GM23338 (cell line): ENCODE measurements at regions not wholly inside any gene's neighbourhood (a gene's known extent, or its start where the extent isn't known, plus 50 kb on each side); places are given as distances from the start of the nearest gene placed in this dataset.

ENCODE experiments used
- ATAC-seq: fragments of 200-7000 bp; cut with Tn5 transposase; 3 replicates; pipeline ENCODE4 v1.9.1; 2020
- DNase-seq: peaks from one replicate; pipeline ENCODE4 v3.0.0-alpha.2; 2015; ENCODE audit warnings: low spot score
- H2AFZ ChIP-seq: fragments of 200-600 bp; sonication (generic); 2 replicates; pipeline ENCODE4 v1.8.0; 2016; ENCODE audit warnings: antibody characterized with exemption, mild to moderate bottlenecking, moderate library complexity
- H3F3A ChIP-seq: fragments of 200-600 bp; sonication (generic); replicated peaks from 2 replicates; pipeline ENCODE4 v1.8.0; 2017; ENCODE audit warnings: antibody characterized with exemption, mixed run types, low read depth
- H3K27ac ChIP-seq: fragments of 200-600 bp; sonication (generic); 2 replicates; pipeline ENCODE4 v1.6.1; 2016; ENCODE audit warnings: low read depth
- H3K27me3 ChIP-seq: fragments of 200-600 bp; sonication (generic); 2 replicates; pipeline ENCODE4 v1.8.0; 2016; ENCODE audit warnings: mild to moderate bottlenecking, mixed run types, moderate library complexity; ENCODE audit not compliant: insufficient read depth
- H3K36me3 ChIP-seq: fragments of 200-600 bp; sonication (generic); 2 replicates; pipeline ENCODE4 v1.8.0; 2016; ENCODE audit warnings: mild to moderate bottlenecking; ENCODE audit not compliant: insufficient read depth
- H3K4me1 ChIP-seq: fragments of 200-600 bp; sonication (generic); 2 replicates; pipeline ENCODE4 v1.8.0; 2016; ENCODE audit warnings: mild to moderate bottlenecking, moderate library complexity; ENCODE audit not compliant: insufficient read depth
- H3K4me2 ChIP-seq: fragments of 200-600 bp; sonication (generic); 2 replicates; pipeline ENCODE4 v1.7.1; 2017; ENCODE audit warnings: mixed run types
- H3K4me3 ChIP-seq: fragments of 200-600 bp; sonication (generic); 2 replicates; pipeline ENCODE4 v1.6.1; 2016; ENCODE audit warnings: mixed run types
- H3K79me2 ChIP-seq: fragments of 200-600 bp; sonication (generic); replicated peaks from 2 replicates; pipeline ENCODE4 v1.8.0; 2017; ENCODE audit warnings: mild to moderate bottlenecking; ENCODE audit not compliant: insufficient read depth
- H3K9me2 ChIP-seq: fragments of 200-600 bp; sonication (generic); 2 replicates; pipeline ENCODE4 v1.8.0; 2017; ENCODE audit not compliant: insufficient read depth
- H4K20me1 ChIP-seq: fragments of 200-600 bp; sonication (generic); replicated peaks from 2 replicates; pipeline ENCODE4 v1.8.0; 2017; ENCODE audit warnings: mild to moderate bottlenecking; ENCODE audit not compliant: insufficient read depth
- H3K27ac Mint-ChIP-seq: 2 replicates; pipeline ENCODE4 v1.8.0; 2020; ENCODE audit warnings: inconsistent platforms, mild to moderate bottlenecking, moderate library complexity, mixed read lengths
- H3K27me3 Mint-ChIP-seq: 3 replicates; pipeline ENCODE4 v1.8.0; 2022; ENCODE audit warnings: low read depth, mild to moderate bottlenecking, moderate library complexity, mixed read lengths, inconsistent platforms; ENCODE audit not compliant: insufficient read depth, poor library complexity
- H3K36me3 Mint-ChIP-seq: 3 replicates; pipeline ENCODE4 v1.8.0; 2021; ENCODE audit warnings: low read depth, mild to moderate bottlenecking, inconsistent platforms, moderate library complexity, mixed read lengths
- H3K4me1 Mint-ChIP-seq: 3 replicates; pipeline ENCODE4 v1.8.0; 2020; ENCODE audit warnings: mild to moderate bottlenecking, inconsistent platforms, mixed read lengths
- H3K4me3 Mint-ChIP-seq: 3 replicates; pipeline ENCODE4 v1.8.0; 2021; ENCODE audit warnings: moderate library complexity, mild to moderate bottlenecking, inconsistent platforms, mixed read lengths
- H3K9me3 Mint-ChIP-seq: 3 replicates; pipeline ENCODE4 v1.8.0; 2020; ENCODE audit warnings: moderate library complexity, mild to moderate bottlenecking, inconsistent platforms, mixed read lengths
- CREB1 ChIP-seq: fragments of 250-450 bp; sonication (Bioruptor Pico); IDR thresholded peaks from 2 replicates; pipeline ENCODE4 v1.5.0; 2020; ENCODE audit warnings: low read depth, mild to moderate bottlenecking, moderate library complexity
- CTCF ChIP-seq, 2 experiments: fragments of 200-600 bp in 1 of 2; sonication (generic) in 1 of 2; conservative IDR thresholded peaks; 2 replicates each; pipeline versions ENCODE4 v1.5.1 to v1.6.1; 2016 to 2017; ENCODE audit warnings: antibody characterized with exemption in 2 of 2, low read depth in 2 of 2, mild to moderate bottlenecking in 2 of 2, moderate library complexity in 1 of 2
- EZH2 ChIP-seq: fragments of 200-600 bp; sonication (generic); IDR thresholded peaks from one replicate; pipeline ENCODE4 v1.8.0; 2017; ENCODE audit warnings: antibody characterized with exemption, mild to moderate bottlenecking, low read depth; ENCODE audit not compliant: unreplicated experiment
- EZH2phosphoT487 ChIP-seq: fragments of 200-600 bp; sonication (generic); IDR thresholded peaks from one replicate; pipeline ENCODE4 v1.8.1; 2018; ENCODE audit warnings: antibody characterized with exemption; ENCODE audit not compliant: unreplicated experiment
- JUNB ChIP-seq: IDR thresholded peaks from one replicate; pipeline ENCODE4 v1.6.1; 2016; ENCODE audit warnings: antibody characterized with exemption; ENCODE audit not compliant: unreplicated experiment
- NANOG ChIP-seq: IDR thresholded peaks from 2 replicates; pipeline ENCODE4 v1.6.1; 2016; ENCODE audit warnings: antibody characterized with exemption, borderline replicate concordance
- REST ChIP-seq: IDR thresholded peaks from one replicate; pipeline ENCODE4 v1.6.1; 2018; ENCODE audit warnings: antibody characterized with exemption; ENCODE audit not compliant: unreplicated experiment
- ZNF331 ChIP-seq: fragments of 250-450 bp; sonication (Bioruptor Pico); IDR thresholded peaks from 2 replicates; pipeline ENCODE4 v1.5.0; 2020; ENCODE audit warnings: low read depth, mild to moderate bottlenecking, moderate library complexity
- ZNF462 ChIP-seq: fragments of 250-450 bp; sonication (Bioruptor Pico); IDR thresholded peaks from 2 replicates; pipeline ENCODE4 v1.5.0; 2020; ENCODE audit warnings: mild to moderate bottlenecking, moderate library complexity

- no peak overlapping the region for H3K4me3 ChIP-seq
- no peak overlapping the region for H3K4me3 Mint-ChIP-seq
- H3K4me1 ChIP-seq, result no peaks in the 10 kb centered on the region; the same call in 1 of the 2 replicates
- no peaks in the 10 kb centered on the region; the same call in 1 of the 3 replicates for H3K9me3 Mint-ChIP-seq
- H3K36me3 ChIP-seq, result no peaks in the 10 kb centered on the region
- H3K79me2 ChIP-seq, result no peaks in the 10 kb centered on the region
- H3K27me3 Mint-ChIP-seq, result no peaks in the 10 kb centered on the region
- H3K27me3 ChIP-seq, result no peaks in the 10 kb centered on the region
- TF ChIP-seq EZH2 (no peak), CTCF (conservative IDR thresholded peaks at IDR 0.05; ENCODE audit: low read depth in 2 of 2) (no peak), ZNF462 (CRISPR knock-in tag) (no peak), EZH2phosphoT487 (no peak), NANOG (no peak), ZNF331 (CRISPR knock-in tag) (no peak), REST (no peak), CREB1 (CRISPR knock-in tag) (no peak), JUNB (no peak)
- no peaks in the 10 kb centered on the region for H3F3A ChIP-seq
- no peak for ATAC-seq
- no peak overlapping the region for H3K27ac ChIP-seq
- H3K9me2 ChIP-seq, result 0 out of 2 replicates have a peak, but pooled peaks cover 3% of the 10 kb centered on the region
- no peak for DNase-seq
- H3K27ac Mint-ChIP-seq, result no peak overlapping the region
- no peak overlapping the region for H2AFZ ChIP-seq
- H3K4me1 Mint-ChIP-seq, result peaks cover 16% of the 10 kb centered on the region; the same call in 2 of the 3 replicates
- H3K36me3 Mint-ChIP-seq, result no peaks in the 10 kb centered on the region
- no peak overlapping the region for H3K4me2 ChIP-seq
- no peaks in the 10 kb centered on the region for H4K20me1 ChIP-seq
Measured at GRCh38 chr4:54513741-54514140, 144.0 kb upstream of the KIT start.
